ENCODE measurements at regions not wholly inside any gene's neighbourhood (a gene's known extent, or its start where the extent isn't known, plus 50 kb on each side); places are given as distances from the start of the nearest gene placed in this dataset.

DNA sequence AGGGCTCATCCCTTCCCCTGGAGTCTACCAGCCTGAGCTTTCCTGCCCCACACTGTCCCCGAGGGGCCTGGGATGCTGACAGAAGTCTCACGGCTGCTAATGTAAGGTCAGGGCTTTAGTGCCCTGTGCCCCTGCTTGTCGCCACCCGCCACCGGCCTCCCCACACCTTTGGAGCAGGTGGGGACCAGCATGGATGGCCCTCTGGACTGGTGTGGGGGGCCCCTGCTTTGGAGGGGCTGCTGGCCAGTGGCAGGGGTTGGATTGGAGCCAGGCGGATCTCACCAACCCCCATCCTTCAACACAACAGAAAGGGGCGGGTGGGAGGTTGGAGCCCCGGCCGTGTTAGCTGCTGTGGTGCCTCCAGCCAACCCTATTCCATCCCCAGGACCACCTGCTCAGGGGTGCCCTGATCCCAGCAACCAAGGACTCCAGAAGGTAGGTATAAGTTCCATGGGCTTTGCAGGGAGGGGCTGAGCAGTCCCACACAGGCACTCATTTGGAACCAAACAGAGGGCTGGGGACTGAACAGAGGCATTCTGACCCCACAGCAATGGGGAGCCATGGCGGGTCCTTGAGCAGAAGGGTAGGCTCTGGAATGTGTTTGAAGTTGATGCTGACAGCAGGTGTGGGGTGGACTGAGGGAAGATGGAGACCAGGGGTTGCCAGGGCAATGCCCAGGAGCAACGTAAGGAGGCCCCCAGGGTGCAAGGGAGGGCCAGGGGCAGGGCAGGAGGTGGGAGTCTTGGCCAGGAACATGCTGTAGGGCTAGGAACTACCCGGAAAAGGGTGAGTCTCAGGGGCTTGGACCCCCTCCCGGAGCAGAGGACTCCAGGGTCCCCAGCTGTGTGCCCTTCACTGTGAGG lies 145.1 kb upstream of the C14orf180 start:
- no peaks in the 10 kb centered on the region for H3K36me3 ChIP-seq (ENCODE audit: control insufficient read depth in 2 of 3, insufficient read depth in 3 of 3, low read length in 3 of 3)
- H3K4me1 ChIP-seq (ENCODE audit: control insufficient read depth in 2 of 3, insufficient read depth in 2 of 3, low read depth in 1 of 3, low read length in 3 of 3): peaks cover 0 to 13% (median 0%) of the 10 kb centered on the region in 3 donors
- intact Hi-C loops (cut with DNase I): no loop called here
- no peak for FAIRE-seq
- DNase-seq: no peak
- no peak overlapping the region for H3K4me3 ChIP-seq (ENCODE audit: low read length in 3 of 3)
- TF ChIP-seq, protein P1, sequence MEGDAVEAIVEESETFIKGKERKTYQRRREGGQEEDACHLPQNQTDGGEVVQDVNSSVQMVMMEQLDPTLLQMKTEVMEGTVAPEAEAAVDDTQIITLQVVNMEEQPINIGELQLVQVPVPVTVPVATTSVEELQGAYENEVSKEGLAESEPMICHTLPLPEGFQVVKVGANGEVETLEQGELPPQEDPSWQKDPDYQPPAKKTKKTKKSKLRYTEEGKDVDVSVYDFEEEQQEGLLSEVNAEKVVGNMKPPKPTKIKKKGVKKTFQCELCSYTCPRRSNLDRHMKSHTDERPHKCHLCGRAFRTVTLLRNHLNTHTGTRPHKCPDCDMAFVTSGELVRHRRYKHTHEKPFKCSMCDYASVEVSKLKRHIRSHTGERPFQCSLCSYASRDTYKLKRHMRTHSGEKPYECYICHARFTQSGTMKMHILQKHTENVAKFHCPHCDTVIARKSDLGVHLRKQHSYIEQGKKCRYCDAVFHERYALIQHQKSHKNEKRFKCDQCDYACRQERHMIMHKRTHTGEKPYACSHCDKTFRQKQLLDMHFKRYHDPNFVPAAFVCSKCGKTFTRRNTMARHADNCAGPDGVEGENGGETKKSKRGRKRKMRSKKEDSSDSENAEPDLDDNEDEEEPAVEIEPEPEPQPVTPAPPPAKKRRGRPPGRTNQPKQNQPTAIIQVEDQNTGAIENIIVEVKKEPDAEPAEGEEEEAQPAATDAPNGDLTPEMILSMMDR (IDR thresholded peaks at IDR 0.05; ENCODE audit: borderline replicate concordance, extremely low read depth, insufficient read depth): no peak
- H3K27ac ChIP-seq (ENCODE audit: low read depth in 2 of 2, low read length in 2 of 2): no peak overlapping the region
- H3K9me3 ChIP-seq (ENCODE audit: control insufficient read depth in 2 of 3, insufficient read depth in 1 of 3, low read length in 3 of 3): no peaks in the 10 kb centered on the region
- H3K27me3 ChIP-seq (ENCODE audit: control insufficient read depth, insufficient read depth, low read length): no peaks in the 10 kb centered on the region
- H3K9ac ChIP-seq (ENCODE audit: low read length in 3 of 3): no peak overlapping the region

DNA sequence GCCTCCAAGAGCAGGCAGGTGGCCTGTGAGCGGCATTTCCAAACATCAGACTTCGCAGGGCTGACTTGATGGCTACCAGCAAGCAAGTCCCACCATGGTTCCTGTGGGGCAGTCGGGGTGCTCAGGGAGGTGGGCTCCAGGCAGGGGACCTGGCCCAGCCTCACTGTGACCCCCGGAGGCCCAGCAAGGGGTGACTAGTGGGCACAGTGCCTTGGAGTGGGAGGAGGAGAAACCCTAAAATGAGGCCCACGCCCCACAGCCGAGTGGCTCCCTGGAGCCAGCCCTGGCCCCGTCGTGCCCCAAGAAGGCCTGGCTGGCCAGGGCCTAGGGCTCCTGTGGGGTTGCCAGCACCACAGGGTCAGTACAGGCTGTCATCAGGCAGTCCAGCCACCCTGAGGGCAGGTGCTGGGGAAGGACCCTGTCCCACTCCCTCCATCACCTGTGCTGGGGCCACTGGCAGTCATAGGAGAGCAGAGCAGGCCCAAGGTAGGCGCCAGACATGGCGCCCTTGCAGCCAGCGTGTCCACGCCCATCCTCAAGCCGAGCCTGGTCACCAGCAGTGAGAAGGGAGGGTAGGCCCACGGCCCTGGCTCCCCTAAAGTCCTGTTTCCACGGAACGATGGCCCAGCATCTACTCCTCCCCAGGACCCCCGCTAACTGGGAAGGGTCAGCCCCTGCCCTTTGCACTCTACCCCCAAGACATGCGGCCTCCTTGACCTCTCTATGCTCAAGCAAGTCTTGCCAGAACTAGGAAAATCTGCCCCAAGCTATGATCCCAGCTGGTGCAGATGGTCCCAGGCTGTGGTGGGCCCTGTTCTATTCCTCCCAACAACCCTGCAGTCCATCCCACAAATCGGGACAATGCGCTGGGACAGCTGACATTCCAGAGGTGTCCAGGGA lies 144.2 kb upstream of the C14orf180 start:
- H3K27ac ChIP-seq (ENCODE audit: low read depth in 2 of 2, low read length in 2 of 2): no peak overlapping the region
- FAIRE-seq: no peak
- H3K36me3 ChIP-seq (ENCODE audit: control insufficient read depth in 2 of 3, insufficient read depth in 3 of 3, low read length in 3 of 3): no peaks in the 10 kb centered on the region

DNA sequence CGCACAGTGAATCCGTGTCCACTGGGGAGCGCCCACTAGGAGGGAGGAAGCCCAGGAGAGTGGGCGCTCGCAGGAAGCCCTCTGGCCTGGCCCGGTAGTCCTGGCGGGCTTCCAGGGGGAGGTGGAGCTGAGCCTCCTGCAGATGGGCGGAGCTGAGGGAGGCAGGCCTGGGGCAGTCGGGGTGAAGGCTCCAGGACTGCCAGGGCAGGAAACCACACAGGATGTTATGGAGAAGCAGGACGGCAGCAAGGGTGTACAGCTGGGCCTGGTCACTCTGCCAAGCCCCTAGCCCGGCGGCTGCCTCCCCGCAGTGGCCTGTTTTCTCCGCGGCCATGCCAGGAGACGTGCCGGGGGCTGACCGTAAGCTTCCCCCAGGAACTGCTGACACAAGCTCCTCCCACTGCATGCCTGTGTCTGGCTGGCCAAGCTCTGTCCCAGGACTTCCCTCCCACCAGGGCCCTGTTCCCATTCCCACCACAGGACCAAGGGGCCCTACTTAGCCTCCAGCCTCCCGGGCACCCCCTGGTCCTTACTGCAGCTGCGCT lies 143.4 kb upstream of the C14orf180 start:
- no peak overlapping the region for H3K9ac ChIP-seq (ENCODE audit: low read length in 3 of 3)

More for the DNA sequence above, 144.2 kb upstream of the C14orf180 start:
- intact Hi-C loops (cut with DNase I): no loop called here
- no peak for DNase-seq
- H3K4me1 ChIP-seq (ENCODE audit: control insufficient read depth in 2 of 3, insufficient read depth in 2 of 3, low read depth in 1 of 3, low read length in 3 of 3): peaks cover 0 to 13% (median 0%) of the 10 kb centered on the region in 3 donors
- H3K27me3 ChIP-seq (ENCODE audit: control insufficient read depth, insufficient read depth, low read length): no peaks in the 10 kb centered on the region
- TF ChIP-seq, protein P1 (IDR thresholded peaks at IDR 0.05; ENCODE audit: borderline replicate concordance, extremely low read depth, insufficient read depth): no peak
- no peak overlapping the region for H3K9ac ChIP-seq (ENCODE audit: low read length in 3 of 3)
- H3K9me3 ChIP-seq (ENCODE audit: control insufficient read depth in 2 of 3, insufficient read depth in 1 of 3, low read length in 3 of 3): no peaks in the 10 kb centered on the region
- H3K4me3 ChIP-seq (ENCODE audit: low read length in 3 of 3): peak overlapping the region in 1 of 3 donors; percentile 57

More for the DNA sequence above, 143.4 kb upstream of the C14orf180 start:
- TF ChIP-seq, protein P1 (IDR thresholded peaks at IDR 0.05; ENCODE audit: borderline replicate concordance, extremely low read depth, insufficient read depth): no peak
- Histone ChIP-seq H3K27ac (ENCODE audit: low read depth in 2 of 2, low read length in 2 of 2) (peak overlapping the region; percentile 51 to 52), H3K36me3 (ENCODE audit: control insufficient read depth in 2 of 3, insufficient read depth in 3 of 3, low read length in 3 of 3) (no peaks in the 10 kb centered on the region), H3K4me1 (ENCODE audit: control insufficient read depth in 2 of 3, insufficient read depth in 2 of 3, low read depth in 1 of 3, low read length in 3 of 3) (peaks cover 0 to 13% (median 0%) of the 10 kb centered on the region in 3 donors), H3K4me3 (ENCODE audit: low read length in 3 of 3) (peak overlapping the region in 2 of 3 donors; percentile 32 to 57), H3K27me3 (ENCODE audit: control insufficient read depth, insufficient read depth, low read length) (no peaks in the 10 kb centered on the region), H3K9me3 (ENCODE audit: control insufficient read depth in 2 of 3, insufficient read depth in 1 of 3, low read length in 3 of 3) (no peaks in the 10 kb centered on the region)
- DNase-seq (peak; percentile 60 to 91 (median 74)), FAIRE-seq (no peak)
- intact Hi-C loops (cut with DNase I): no loop called here
